Neural progenitor cell (in vitro differentiated cells): ENCODE measurements at regions not wholly inside any gene's neighbourhood (a gene's known extent, or its start where the extent isn't known, plus 50 kb on each side); places are given as distances from the start of the nearest gene placed in this dataset.

ENCODE experiments used
- CTCF ChIP-seq: fragments of 200-600 bp; sonication (generic); IDR thresholded peaks from 2 replicates; pipeline ENCODE4 v1.5.1; 2017; ENCODE audit warnings: antibody characterized with exemption, mild to moderate bottlenecking
- EZH2 ChIP-seq: fragments of 200-600 bp; sonication (generic); IDR thresholded peaks from 2 replicates; pipeline ENCODE4 v1.6.1; 2017; ENCODE audit warnings: antibody characterized with exemption, mild to moderate bottlenecking, moderate library complexity

GRCh38 chr2:228444161-228444560 is 262.7 kb upstream of the SPHKAP start:
- TF ChIP-seq CTCF: no peak
- TF ChIP-seq EZH2: no peak
